ENCODE measurements at regions not wholly inside any gene's neighbourhood (a gene's known extent, or its start where the extent isn't known, plus 50 kb on each side); places are given as distances from the start of the nearest gene placed in this dataset.
"Not testable (repeated sequence)": the region's sequence is repeated elsewhere in the genome, so short reads cannot be mapped to it uniquely, and the experiment has no call there.

- no peak overlapping the region for H3K27ac ChIP-seq (replicated peaks)
- no peak for DNase-seq (ENCODE audit: low read depth in 1 of 2, low spot score in 1 of 2)
- TF ChIP-seq GABPA (IDR thresholded peaks at IDR 0.05; ENCODE audit: low read depth) (no peak), SPI1 (IDR thresholded peaks at IDR 0.05; ENCODE audit: borderline replicate concordance, low read depth) (no peak), CTCF (IDR thresholded peaks at IDR 0.05; ENCODE audit: insufficient read depth, low read length) (no peak), REST (IDR thresholded peaks at IDR 0.05; ENCODE audit: insufficient replicate concordance, low read depth) (no peak), POLR2AphosphoS5 (IDR thresholded peaks at IDR 0.05; ENCODE audit: low read depth) (no peak)
- H3K27me3 ChIP-seq (ENCODE audit: insufficient read depth, poor library complexity, severe bottlenecking) = no peaks in the 10 kb centered on the region
- H3K4me3 ChIP-seq (replicated peaks; ENCODE audit: insufficient read depth, low read length) = no peak overlapping the region
These were observed 774.5 kb upstream of the RGMB start for GRCh38 chr5:97998941-97999340.

- TF ChIP-seq POLR2AphosphoS5 (IDR thresholded peaks at IDR 0.05; ENCODE audit: low read depth) = no peak
- no peak for TF ChIP-seq REST (IDR thresholded peaks at IDR 0.05; ENCODE audit: insufficient replicate concordance, low read depth)
- no peak for TF ChIP-seq SPI1 (IDR thresholded peaks at IDR 0.05; ENCODE audit: borderline replicate concordance, low read depth)
- no peak for TF ChIP-seq CTCF (IDR thresholded peaks at IDR 0.05; ENCODE audit: insufficient read depth, low read length)
- Histone ChIP-seq H3K27me3 (ENCODE audit: insufficient read depth, poor library complexity, severe bottlenecking) (no peaks in the 10 kb centered on the region), H3K27ac (replicated peaks) (no peak overlapping the region), H3K4me3 (replicated peaks; ENCODE audit: insufficient read depth, low read length) (no peak overlapping the region)
- no peak for DNase-seq (ENCODE audit: low read depth in 1 of 2, low spot score in 1 of 2)
These were observed 769.0 kb upstream of the RGMB start for GRCh38 chr5:98004463-98004862.

GRCh38 chr5:98016771-98017170 lies 756.7 kb upstream of the RGMB start:
- H3K27ac ChIP-seq (replicated peaks) = no peak overlapping the region
- no peak overlapping the region for H3K4me3 ChIP-seq (replicated peaks; ENCODE audit: insufficient read depth, low read length)
- DNase-seq (ENCODE audit: low read depth in 1 of 2, low spot score in 1 of 2) = no peak
- no peaks in the 10 kb centered on the region for H3K27me3 ChIP-seq (ENCODE audit: insufficient read depth, poor library complexity, severe bottlenecking)
- TF ChIP-seq CTCF (IDR thresholded peaks at IDR 0.05; ENCODE audit: insufficient read depth, low read length) = no peak
- TF ChIP-seq POLR2AphosphoS5 (IDR thresholded peaks at IDR 0.05; ENCODE audit: low read depth) = no peak
- TF ChIP-seq REST (IDR thresholded peaks at IDR 0.05; ENCODE audit: insufficient replicate concordance, low read depth) = no peak
- no peak for TF ChIP-seq SPI1 (IDR thresholded peaks at IDR 0.05; ENCODE audit: borderline replicate concordance, low read depth)
- no peak for TF ChIP-seq GABPA (IDR thresholded peaks at IDR 0.05; ENCODE audit: low read depth)

- H3K4me3 ChIP-seq (replicated peaks; ENCODE audit: insufficient read depth, low read length); H3K27ac ChIP-seq (replicated peaks); DNase-seq (ENCODE audit: low read depth in 1 of 2, low spot score in 1 of 2); H3K27me3 ChIP-seq (ENCODE audit: insufficient read depth, poor library complexity, severe bottlenecking): not testable (repeated sequence)
These were observed 743.2 kb upstream of the RGMB start for GRCh38 chr5:98030273-98030672.

- H3K27me3 ChIP-seq (ENCODE audit: insufficient read depth, poor library complexity, severe bottlenecking); H3K27ac ChIP-seq (replicated peaks); H3K4me3 ChIP-seq (replicated peaks; ENCODE audit: insufficient read depth, low read length); DNase-seq (ENCODE audit: low read depth in 1 of 2, low spot score in 1 of 2): not testable (repeated sequence)
These were observed 742.4 kb upstream of the RGMB start for GRCh38 chr5:98031036-98031435.
